Bronchial epithelial cell (primary cell): ENCODE measurements at regions not wholly inside any gene's neighbourhood (a gene's known extent, or its start where the extent isn't known, plus 50 kb on each side); places are given as distances from the start of the nearest gene placed in this dataset.
"Not testable (repeated sequence)": the region's sequence is repeated elsewhere in the genome, so short reads cannot be mapped to it uniquely, and the experiment has no call there.

Source experiments
- DNase-seq: peaks from one replicate; pipeline ENCODE4 v3.0.0-alpha.2; 2010; ENCODE audit warnings: low read depth
- FAIRE-seq: peaks from 2 replicates; lab custom pipeline; 2011; peaks lifted over from hg19 to GRCh38; lab: Jason Lieb, UNC
- H3K27me3 ChIP-seq: 2 replicates; pipeline ENCODE4 v1.5.1; 2011; ENCODE audit warnings: low read length; ENCODE audit not compliant: control insufficient read depth, insufficient read depth
- H3K36me3 ChIP-seq: 2 replicates; pipeline ENCODE4 v1.5.1; 2011; ENCODE audit warnings: low read length; ENCODE audit not compliant: control insufficient read depth, insufficient read depth
- H3K4me3 ChIP-seq: 2 replicates; pipeline ENCODE4 v1.5.1; 2011; ENCODE audit warnings: mild to moderate bottlenecking, low read depth, low read length, control low read depth
- CTCF ChIP-seq: IDR thresholded peaks from 2 replicates; pipeline ENCODE4 v1.5.1; 2011; ENCODE audit warnings: mild to moderate bottlenecking, moderate library complexity, low read length, control low read depth, inconsistent platforms; ENCODE audit not compliant: insufficient read depth, severe bottlenecking

GRCh38 chr20:19920381-19921138, 96.6 kb upstream of the NAA20 start:
- no peak for DNase-seq
- FAIRE-seq, result no peak
- no peaks in the 10 kb centered on the region for H3K36me3 ChIP-seq
- no peaks in the 10 kb centered on the region for H3K27me3 ChIP-seq
- TF ChIP-seq CTCF, result no peak
- no peak overlapping the region for H3K4me3 ChIP-seq

GRCh38 chr20:19921284-19921793, 95.8 kb upstream of the NAA20 start:
- DNase-seq, result no peak
- TF ChIP-seq CTCF, result no peak
- FAIRE-seq, result no peak
- H3K27me3 ChIP-seq, result no peaks in the 10 kb centered on the region
- H3K4me3 ChIP-seq, result no peak overlapping the region
- no peaks in the 10 kb centered on the region for H3K36me3 ChIP-seq

- not testable (repeated sequence) for H3K36me3 ChIP-seq, DNase-seq, FAIRE-seq, H3K4me3 ChIP-seq, H3K27me3 ChIP-seq
Observed at GRCh38 chr20:19921829-19922228, 95.3 kb upstream of the NAA20 start.

- no peak for FAIRE-seq
- H3K4me3 ChIP-seq, result no peak overlapping the region
- H3K36me3 ChIP-seq, result no peaks in the 10 kb centered on the region
- no peak for DNase-seq
- TF ChIP-seq CTCF, result no peak
- no peaks in the 10 kb centered on the region for H3K27me3 ChIP-seq
Observed at GRCh38 chr20:19922716-19923115, 94.4 kb upstream of the NAA20 start.

- Histone ChIP-seq H3K36me3 (no peaks in the 10 kb centered on the region), H3K4me3 (no peak overlapping the region), H3K27me3 (no peaks in the 10 kb centered on the region)
- FAIRE-seq, result no peak
- DNase-seq, result no peak
- TF ChIP-seq CTCF, result no peak
Observed at GRCh38 chr20:19923762-19924161, 93.4 kb upstream of the NAA20 start.

GRCh38 chr20:19924255-19924654, 92.9 kb upstream of the NAA20 start:
- Histone ChIP-seq H3K36me3 (no peaks in the 10 kb centered on the region), H3K4me3 (no peak overlapping the region), H3K27me3 (no peaks in the 10 kb centered on the region)
- TF ChIP-seq CTCF, result no peak
- DNase-seq (no peak), FAIRE-seq (no peak)
